ENCODE measurements at regions not wholly inside any gene's neighbourhood (a gene's known extent, or its start where the extent isn't known, plus 50 kb on each side); places are given as distances from the start of the nearest gene placed in this dataset.

GRCh38 chr6:100134703-100135102, 140.7 kb upstream of the MCHR2 start:
- DNase-seq (ENCODE audit: low spot score): no peak

DNA sequence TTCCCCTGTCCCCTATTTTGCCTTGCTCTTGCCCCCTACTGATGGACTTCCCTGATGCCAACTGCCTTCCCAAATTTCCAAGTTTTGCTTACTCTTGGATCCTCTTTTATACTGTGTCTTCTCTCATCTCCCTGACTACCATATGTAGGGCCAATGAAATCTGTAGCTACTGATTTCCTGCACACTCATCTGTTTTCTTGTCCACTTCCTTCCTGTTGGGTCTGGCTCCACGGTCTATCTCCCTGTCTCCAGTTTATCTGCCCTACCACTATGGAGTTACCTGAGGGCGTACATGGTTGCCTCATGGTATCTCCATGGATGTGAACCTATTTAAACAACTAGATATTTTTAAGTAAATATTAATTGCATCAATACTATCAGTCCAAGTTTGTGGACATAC, 140.3 kb upstream of the MCHR2 start:
- no peak for DNase-seq (ENCODE audit: low spot score)

DNA sequence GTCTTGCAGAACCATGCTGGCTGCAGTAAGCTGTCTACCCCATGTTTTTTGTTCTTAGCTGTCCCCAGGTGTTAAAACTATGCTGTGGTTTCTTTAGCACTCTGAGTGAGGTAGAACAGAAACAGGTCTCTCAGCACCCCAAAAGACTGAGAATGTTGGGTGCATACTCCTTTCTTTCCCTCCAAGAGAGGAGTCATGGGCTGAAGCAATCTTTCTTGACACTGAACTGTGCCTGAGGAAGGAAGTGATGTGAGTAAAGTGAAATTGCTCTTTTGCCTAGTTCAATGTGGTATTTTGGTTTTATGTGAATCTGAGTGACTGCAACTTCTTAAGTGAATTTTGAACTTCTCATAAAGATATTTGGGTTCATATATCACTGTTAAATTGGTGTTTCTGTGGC, 138.0 kb upstream of the MCHR2 start:
- no peak for DNase-seq (ENCODE audit: low spot score)

- DNase-seq (ENCODE audit: low spot score): no peak
These were observed 136.6 kb upstream of the MCHR2 start for GRCh38 chr6:100130630-100131029.

DNA sequence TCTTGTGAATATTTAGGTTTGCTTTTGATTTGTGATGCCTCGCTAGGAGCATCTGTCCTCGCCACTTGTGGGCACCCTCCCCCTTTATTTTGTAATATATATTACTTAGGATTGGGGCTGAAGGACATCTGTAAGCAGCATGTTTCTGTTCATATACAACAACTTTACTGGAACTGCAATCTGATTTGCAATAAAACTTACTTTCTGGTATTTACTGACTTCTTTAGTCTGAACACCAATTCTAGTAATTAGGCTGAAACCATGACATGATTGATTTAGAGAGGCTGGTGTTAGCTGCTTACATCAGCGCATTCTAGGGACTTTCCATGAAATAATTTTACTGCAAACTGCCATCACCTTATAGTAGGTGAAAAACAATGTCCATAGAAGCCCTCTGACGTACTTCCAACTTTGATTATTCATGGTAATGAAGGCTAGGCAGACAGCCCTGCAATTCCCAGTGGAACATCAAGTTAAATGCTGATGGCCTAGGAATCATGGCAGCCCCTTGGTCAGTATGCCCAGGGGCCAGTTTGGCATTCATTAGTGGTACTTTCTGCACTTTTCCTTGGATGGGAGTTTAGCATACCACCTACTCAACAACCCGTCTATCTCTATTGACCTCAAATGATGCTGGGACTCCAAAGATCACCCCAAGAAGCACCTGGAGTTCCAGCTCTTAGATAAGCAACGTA, 132.9 kb upstream of the MCHR2 start:
- no peak for DNase-seq (ENCODE audit: low spot score)

- DNase-seq (ENCODE audit: low spot score): no peak
These were observed 128.0 kb upstream of the MCHR2 start for GRCh38 chr6:100121854-100122609.

DNA sequence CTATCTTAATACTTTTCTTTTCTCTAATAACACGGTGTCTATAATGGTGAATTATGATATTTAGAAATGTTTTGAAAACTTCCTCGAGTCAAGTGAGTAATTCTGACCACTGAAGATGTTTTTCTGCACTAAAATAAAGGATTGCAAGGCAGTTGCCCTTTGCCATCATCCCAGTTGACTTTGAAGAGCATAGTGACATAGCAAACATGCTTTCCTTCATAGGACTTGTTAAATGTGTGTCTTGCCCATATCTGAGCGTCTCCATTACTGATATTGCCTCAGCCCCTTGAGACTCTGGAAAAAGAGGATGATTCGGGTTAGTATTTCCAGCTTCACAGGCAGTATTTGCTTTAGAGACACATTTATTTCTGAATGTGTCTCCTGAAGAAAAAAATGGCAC, 125.2 kb upstream of the MCHR2 start:
- no peak for DNase-seq (ENCODE audit: low spot score)

DNA sequence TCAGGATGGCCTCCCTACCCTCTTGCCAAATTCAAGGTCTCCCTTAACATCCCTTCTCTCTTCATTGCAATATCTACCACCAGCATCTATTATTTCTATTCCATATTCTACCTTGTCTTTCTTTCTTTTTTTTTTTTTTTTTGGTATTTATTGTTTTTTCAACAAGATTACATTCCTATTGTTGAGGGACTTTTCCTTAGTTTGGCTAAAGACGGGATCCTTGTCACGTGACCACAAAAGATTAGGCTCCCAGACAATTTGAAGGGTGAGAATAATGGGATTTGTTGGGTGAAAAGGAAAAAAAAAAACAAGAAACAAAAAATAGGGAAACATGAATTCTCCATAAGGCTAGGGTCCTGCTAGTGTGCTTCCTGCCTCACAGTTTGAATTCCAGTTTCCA, 124.3 kb upstream of the MCHR2 start:
- DNase-seq (ENCODE audit: low spot score): no peak

DNA sequence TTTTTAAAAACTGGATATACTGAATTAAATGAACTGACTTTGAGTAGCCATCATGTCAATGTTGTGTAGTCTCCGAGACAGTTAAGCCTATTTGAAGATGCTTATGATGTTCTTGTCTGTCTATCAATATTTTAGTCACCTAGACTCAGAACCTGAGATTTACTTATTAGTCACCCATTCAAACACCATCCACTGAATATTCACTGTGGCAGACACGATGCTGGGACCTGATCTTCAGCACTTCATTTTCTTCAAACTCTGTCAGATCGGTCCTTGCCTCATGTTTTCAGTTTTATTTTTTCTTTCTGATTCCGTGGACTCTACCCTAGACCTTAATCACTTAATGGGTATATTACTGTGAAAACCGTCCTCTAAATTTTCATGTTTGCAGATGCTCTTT, 123.7 kb upstream of the MCHR2 start:
- DNase-seq (ENCODE audit: low spot score): no peak

DNA sequence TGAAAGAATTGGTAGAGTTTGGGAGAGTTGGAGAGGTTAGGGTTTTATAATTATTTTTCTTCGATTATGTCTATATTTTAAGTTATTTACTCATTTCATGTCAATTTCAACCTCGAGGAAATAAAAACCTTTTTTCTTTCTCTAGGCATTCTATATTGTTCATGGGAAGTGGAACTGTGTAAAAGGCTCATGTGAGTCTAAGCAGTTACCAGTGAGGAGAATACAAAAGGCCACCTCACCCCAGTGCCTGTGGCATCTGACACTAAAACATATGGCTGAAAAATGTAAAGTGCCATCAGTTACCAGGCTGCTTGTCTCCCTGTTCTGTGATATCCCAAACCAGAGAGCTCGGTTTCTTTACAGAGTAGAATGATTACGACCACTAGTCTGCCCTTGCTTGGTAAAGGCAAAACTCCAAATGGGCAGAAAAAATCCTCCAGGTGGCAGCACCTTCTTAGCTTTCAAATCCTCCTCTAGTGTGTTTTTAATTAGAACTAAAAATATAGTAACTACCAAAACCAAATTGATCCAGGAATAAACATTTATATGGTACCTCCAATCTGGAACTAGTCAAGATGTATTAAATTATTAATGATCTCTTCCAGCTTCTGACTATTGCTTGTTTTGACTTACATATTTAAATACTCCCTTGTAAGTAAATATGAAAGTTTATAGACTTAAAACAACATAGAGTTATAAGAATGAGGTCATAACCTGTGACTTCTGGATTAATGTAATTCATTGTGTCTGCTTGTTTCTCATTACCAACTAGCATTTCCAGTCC, 122.6 kb upstream of the MCHR2 start:
- DNase-seq (ENCODE audit: low spot score): peak; percentile 10

DNA sequence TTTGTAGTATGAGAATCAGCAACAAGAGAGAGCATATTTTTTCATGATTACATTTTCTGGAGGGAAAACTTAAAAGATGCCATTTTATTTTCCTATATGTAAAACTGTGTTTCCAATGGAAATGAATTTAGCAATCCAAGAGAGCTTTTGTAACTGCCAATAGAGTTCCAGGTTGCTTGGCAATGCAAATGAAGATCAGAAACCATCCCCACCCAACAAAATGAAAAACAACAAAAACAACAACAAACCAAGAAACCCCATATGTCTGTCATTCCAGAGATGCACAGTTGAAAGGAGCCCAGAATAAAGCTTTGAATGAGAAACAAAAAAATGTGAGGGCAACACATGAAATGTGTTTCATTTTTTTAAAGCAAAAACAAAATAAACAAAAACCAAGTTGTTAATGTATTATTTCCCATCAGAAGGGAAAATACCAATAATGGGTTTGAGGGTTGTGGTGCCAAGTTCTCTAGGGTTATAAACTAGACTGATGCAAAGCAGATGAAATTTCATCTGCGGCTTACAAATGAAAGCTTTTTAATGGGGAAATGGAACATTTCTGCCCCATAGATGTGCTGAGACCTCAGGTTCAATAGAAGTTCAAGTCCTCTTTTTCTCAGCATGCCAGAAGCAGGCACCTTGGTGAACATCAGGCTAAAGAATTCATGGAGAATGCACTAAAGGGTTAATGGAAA, 121.5 kb upstream of the MCHR2 start:
- no peak for DNase-seq (ENCODE audit: low spot score)

- no peak for DNase-seq (ENCODE audit: low spot score)
These were observed 119.0 kb upstream of the MCHR2 start for GRCh38 chr6:100112855-100113508.

DNA sequence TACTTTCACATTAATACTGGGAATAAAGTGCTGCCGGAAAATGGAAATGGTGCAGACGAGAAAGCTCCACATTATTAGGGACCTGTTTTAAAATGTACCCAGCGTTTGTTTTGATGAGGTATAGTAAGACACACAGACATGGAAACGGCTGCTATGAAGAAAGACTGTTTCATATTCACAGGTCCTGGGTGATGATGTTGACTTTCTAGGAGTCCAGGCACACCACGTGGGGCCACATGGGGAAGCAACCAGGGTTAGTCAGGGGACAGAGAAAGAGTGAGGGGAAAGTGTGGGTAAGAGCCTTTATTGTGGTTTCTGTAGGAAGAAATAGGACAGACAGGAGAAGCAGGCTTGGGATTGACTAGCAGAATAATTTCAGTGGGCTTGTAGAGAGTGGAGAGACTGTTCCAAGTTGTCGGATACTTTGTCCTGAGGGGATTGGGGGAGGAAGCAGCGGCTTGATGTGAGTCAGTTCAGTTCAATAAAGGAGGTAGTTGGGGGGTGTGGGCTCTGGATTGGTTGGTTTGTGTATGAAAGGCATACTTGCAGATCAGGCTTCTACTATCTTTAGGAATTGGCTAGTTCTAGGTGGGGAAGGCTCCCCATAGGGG, 112.0 kb upstream of the MCHR2 start:
- DNase-seq (ENCODE audit: low spot score): no peak

DNA sequence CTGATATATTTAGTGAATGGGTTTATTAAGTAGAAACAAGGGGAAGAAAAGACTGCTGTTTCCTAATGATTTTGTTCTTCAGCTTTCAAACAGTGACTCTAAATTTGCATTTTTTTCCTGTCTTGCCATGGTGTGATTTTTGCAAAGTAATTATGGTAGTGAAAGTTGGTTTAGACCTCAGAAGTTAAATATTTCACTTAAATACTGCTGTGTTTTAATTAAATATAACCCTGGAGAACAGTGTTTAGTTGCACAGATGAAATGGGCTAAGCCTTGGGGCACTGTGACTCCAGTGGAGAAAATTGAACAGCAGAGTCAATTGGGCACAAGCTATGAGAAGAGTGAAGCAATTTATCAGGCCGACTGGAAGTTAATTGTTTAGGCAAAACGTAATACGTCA, 111.1 kb upstream of the MCHR2 start:
- DNase-seq (ENCODE audit: low spot score): no peak

GRCh38 chr6:100103931-100104330, 109.9 kb upstream of the MCHR2 start:
- DNase-seq (ENCODE audit: low spot score): no peak

- DNase-seq (ENCODE audit: low spot score): no peak
These were observed 109.2 kb upstream of the MCHR2 start for GRCh38 chr6:100103194-100103593.

- no peak for DNase-seq (ENCODE audit: low spot score)
These were observed 107.6 kb upstream of the MCHR2 start for GRCh38 chr6:100101644-100102043.

DNA sequence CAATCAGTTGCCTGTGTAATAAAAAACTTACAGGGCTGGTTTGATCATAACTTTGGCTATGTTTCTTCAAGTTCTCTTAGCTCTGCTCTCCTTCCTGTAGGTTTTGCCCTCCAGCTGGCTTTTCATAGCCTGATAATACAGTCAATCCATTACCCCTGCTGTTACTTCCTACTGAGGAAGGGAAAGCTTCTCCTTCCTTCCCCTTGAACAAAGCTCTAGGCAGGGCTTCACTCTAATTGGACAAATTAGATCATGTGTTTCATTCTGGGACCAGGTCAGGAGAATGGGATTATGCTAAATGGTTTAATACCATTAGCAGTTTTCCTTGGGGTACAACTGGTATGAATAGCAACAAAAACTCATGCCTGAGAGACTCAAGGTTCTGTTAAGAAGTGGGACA, 106.8 kb upstream of the MCHR2 start:
- DNase-seq (ENCODE audit: low spot score): no peak

DNA sequence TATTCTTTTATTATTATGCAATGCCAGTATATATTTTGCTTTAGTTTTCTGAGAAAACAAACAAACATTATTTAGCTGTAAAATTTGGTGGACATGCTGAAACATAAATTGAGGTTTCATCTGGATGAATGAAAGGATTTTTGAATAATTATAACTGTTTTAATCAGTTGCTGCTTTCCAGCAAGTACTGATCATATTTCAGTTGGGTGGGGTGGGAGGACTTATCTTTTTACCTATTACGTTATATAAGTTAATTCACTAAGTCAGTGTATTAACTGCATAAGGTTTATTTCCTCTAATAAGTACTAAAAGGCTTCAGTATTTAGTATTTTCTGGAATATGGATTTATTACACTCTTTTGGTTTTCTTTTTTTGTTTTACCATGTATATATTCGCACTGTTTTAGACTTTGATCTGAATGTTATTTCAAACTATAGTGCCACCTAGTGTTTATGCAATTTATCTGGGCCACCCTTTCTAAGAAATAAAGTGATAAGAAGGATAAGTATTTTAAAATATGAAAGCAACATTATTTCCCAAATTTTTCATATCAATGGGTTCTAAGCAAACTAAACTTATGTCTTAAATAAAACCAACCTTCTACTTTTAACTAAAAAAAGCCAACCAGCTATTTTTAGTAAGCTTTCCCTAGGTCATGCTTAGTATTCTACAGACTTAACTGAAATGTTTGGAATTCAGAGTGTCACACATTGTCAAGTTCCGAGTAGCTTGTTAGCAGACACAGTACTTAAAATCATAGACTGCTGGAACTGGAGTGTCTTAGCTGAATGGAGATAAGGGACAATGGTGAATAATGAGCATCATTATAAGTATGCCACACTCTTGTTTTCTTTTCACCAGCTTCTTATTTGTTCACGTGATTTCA, 105.4 kb upstream of the MCHR2 start:
- peak; percentile 12 for DNase-seq (ENCODE audit: low spot score)

- no peak for DNase-seq (ENCODE audit: low spot score)
These were observed 102.9 kb upstream of the MCHR2 start for GRCh38 chr6:100096936-100097335.
